HepG2 (cell line): ENCODE measurements at regions not wholly inside any gene's neighbourhood (a gene's known extent, or its start where the extent isn't known, plus 50 kb on each side); places are given as distances from the start of the nearest gene placed in this dataset.

Experiments
- CENPT ChIP-seq: sonication (generic); formaldehyde crosslinking; IDR thresholded peaks from 2 replicates; pipeline ENCODE4 v1.8.0; 2022; ENCODE audit warnings: low read depth, mild to moderate bottlenecking, moderate library complexity, missing genetic modification reagents
- CHD4 ChIP-seq: fragments of 200-600 bp; sonication (generic); IDR thresholded peaks from 2 replicates; pipeline ENCODE4 v1.7.0; 2017; ENCODE audit warnings: mild to moderate bottlenecking, low read length, borderline replicate concordance
- GLI4 ChIP-seq: sonication (generic); formaldehyde crosslinking; IDR thresholded peaks from 2 replicates; pipeline ENCODE4 v1.5.1; 2020; ENCODE audit warnings: missing genetic modification reagents, mild to moderate bottlenecking, moderate library complexity, borderline replicate concordance
- MIER3 ChIP-seq: IDR thresholded peaks from 2 replicates; pipeline ENCODE4 v1.6.1; 2016; ENCODE audit warnings: missing compliant biosample characterization, borderline replicate concordance
- MXD4 ChIP-seq: IDR thresholded peaks from 2 replicates; pipeline ENCODE4 v1.6.1; 2016; ENCODE audit warnings: mild to moderate bottlenecking, missing biosample characterization, missing genetic modification reagents
- PITX1 ChIP-seq: sonication (generic); formaldehyde crosslinking; IDR thresholded peaks from 2 replicates; pipeline ENCODE4 v1.5.1; 2020; ENCODE audit warnings: mild to moderate bottlenecking, missing genetic modification reagents
- ZEB1 ChIP-seq: IDR thresholded peaks from 2 replicates; pipeline ENCODE4 v1.6.1; 2012; ENCODE audit warnings: mild to moderate bottlenecking, low read depth, inconsistent platforms; ENCODE audit not compliant: insufficient replicate concordance
- ZNF24 ChIP-seq: fragments of 450-650 bp; IDR thresholded peaks from 2 replicates; pipeline ENCODE4 v1.6.1; 2017; ENCODE audit warnings: antibody characterized with exemption, mild to moderate bottlenecking
- ZNF264 ChIP-seq: sonication (generic); formaldehyde crosslinking; IDR thresholded peaks from 2 replicates; pipeline ENCODE4 v1.4.0; 2020; ENCODE audit warnings: missing genetic modification reagents
- ZNF556 ChIP-seq: sonication (generic); formaldehyde crosslinking; IDR thresholded peaks from 2 replicates; pipeline ENCODE4 v1.4.0; 2020; ENCODE audit warnings: mild to moderate bottlenecking, missing genetic modification reagents, borderline replicate concordance
- ZNF607 ChIP-seq: sonication (generic); formaldehyde crosslinking; IDR thresholded peaks from 2 replicates; pipeline ENCODE4 v1.5.1; 2020; ENCODE audit warnings: missing genetic modification reagents, mild to moderate bottlenecking, borderline replicate concordance
- ZSCAN25 ChIP-seq: sonication (generic); formaldehyde crosslinking; IDR thresholded peaks from 2 replicates; pipeline ENCODE4 v1.8.0; 2022; ENCODE audit warnings: mild to moderate bottlenecking, missing genetic modification reagents
- ZZZ3 ChIP-seq: sonication (generic); formaldehyde crosslinking; IDR thresholded peaks from 2 replicates; pipeline ENCODE4 v1.4.0; 2020; ENCODE audit warnings: missing genetic modification reagents, mild to moderate bottlenecking, borderline replicate concordance
- TF ChIP-seq, protein P1 (sequence below): IDR thresholded peaks from 2 replicates; pipeline ENCODE4 v1.6.1; 2016; ENCODE audit warnings: low read depth, missing genetic modification reagents, missing compliant biosample characterization
- TF ChIP-seq, protein P2 (sequence below): sonication (generic); formaldehyde crosslinking; IDR thresholded peaks from 2 replicates; pipeline ENCODE4 v1.4.0; 2020; ENCODE audit warnings: low read depth, mild to moderate bottlenecking, missing genetic modification reagents
- TF ChIP-seq, protein P3 (sequence below): sonication (generic); formaldehyde crosslinking; IDR thresholded peaks from 2 replicates; pipeline ENCODE4 v1.4.0; 2020; ENCODE audit warnings: missing genetic modification reagents, mild to moderate bottlenecking, borderline replicate concordance
- TF ChIP-seq, protein P4 (sequence below): sonication (generic); formaldehyde crosslinking; IDR thresholded peaks from 2 replicates; pipeline ENCODE4 v1.5.1; 2020; ENCODE audit warnings: missing genetic modification reagents, mild to moderate bottlenecking, borderline replicate concordance
- TF ChIP-seq, protein P5 (sequence below): fragments of 450-650 bp; IDR thresholded peaks from 2 replicates; pipeline ENCODE4 v1.6.1; 2017

DNA sequence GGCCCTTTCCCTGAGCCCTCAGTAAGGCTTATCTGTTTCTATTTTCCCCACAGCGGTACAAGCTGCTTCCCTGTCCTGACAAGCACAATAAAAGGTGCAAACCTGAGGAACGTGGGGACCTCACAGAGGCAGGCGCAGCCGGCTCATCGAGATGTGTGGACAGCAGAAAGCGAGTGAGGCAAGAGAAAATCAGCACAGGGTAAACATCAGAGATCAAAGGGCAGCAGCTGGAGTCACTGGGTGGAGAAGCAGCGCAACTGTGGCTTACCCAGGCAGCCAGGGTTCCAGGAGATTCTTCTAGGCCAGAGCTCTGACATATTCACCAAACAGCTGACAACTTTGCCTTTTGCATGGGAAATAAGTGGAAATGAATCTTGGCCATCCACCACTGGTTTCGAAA, 212.6 kb downstream of the WDR11 start (continued):
- TF ChIP-seq PITX1 (0 out of 2 replicates have a peak, but pooled peaks have one; percentile 46), ZNF24 (no peak), MXD4 (CRISPR knock-in tag) (no peak), ZEB1 (no peak), MIER3 (CRISPR knock-in tag) (0 out of 2 replicates have a peak, but pooled peaks have one; percentile 31), ZNF607 (no peak), ZNF264 (0 out of 2 replicates have a peak, but pooled peaks have one; percentile 38), ZSCAN25 (no peak), ZNF556 (CRISPR knock-in tag) (no peak), GLI4 (CRISPR knock-in tag) (no peak), CENPT (CRISPR knock-in tag) (no peak), CHD4 (no peak), ZZZ3 (CRISPR knock-in tag) (no peak)
- TF ChIP-seq, protein P1, sequence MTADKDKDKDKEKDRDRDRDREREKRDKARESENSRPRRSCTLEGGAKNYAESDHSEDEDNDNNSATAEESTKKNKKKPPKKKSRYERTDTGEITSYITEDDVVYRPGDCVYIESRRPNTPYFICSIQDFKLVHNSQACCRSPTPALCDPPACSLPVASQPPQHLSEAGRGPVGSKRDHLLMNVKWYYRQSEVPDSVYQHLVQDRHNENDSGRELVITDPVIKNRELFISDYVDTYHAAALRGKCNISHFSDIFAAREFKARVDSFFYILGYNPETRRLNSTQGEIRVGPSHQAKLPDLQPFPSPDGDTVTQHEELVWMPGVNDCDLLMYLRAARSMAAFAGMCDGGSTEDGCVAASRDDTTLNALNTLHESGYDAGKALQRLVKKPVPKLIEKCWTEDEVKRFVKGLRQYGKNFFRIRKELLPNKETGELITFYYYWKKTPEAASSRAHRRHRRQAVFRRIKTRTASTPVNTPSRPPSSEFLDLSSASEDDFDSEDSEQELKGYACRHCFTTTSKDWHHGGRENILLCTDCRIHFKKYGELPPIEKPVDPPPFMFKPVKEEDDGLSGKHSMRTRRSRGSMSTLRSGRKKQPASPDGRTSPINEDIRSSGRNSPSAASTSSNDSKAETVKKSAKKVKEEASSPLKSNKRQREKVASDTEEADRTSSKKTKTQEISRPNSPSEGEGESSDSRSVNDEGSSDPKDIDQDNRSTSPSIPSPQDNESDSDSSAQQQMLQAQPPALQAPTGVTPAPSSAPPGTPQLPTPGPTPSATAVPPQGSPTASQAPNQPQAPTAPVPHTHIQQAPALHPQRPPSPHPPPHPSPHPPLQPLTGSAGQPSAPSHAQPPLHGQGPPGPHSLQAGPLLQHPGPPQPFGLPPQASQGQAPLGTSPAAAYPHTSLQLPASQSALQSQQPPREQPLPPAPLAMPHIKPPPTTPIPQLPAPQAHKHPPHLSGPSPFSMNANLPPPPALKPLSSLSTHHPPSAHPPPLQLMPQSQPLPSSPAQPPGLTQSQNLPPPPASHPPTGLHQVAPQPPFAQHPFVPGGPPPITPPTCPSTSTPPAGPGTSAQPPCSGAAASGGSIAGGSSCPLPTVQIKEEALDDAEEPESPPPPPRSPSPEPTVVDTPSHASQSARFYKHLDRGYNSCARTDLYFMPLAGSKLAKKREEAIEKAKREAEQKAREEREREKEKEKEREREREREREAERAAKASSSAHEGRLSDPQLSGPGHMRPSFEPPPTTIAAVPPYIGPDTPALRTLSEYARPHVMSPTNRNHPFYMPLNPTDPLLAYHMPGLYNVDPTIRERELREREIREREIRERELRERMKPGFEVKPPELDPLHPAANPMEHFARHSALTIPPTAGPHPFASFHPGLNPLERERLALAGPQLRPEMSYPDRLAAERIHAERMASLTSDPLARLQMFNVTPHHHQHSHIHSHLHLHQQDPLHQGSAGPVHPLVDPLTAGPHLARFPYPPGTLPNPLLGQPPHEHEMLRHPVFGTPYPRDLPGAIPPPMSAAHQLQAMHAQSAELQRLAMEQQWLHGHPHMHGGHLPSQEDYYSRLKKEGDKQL (CRISPR knock-in tag) = peak; percentile 49; the same call in 1 of the 2 replicates
- TF ChIP-seq, protein P2, sequence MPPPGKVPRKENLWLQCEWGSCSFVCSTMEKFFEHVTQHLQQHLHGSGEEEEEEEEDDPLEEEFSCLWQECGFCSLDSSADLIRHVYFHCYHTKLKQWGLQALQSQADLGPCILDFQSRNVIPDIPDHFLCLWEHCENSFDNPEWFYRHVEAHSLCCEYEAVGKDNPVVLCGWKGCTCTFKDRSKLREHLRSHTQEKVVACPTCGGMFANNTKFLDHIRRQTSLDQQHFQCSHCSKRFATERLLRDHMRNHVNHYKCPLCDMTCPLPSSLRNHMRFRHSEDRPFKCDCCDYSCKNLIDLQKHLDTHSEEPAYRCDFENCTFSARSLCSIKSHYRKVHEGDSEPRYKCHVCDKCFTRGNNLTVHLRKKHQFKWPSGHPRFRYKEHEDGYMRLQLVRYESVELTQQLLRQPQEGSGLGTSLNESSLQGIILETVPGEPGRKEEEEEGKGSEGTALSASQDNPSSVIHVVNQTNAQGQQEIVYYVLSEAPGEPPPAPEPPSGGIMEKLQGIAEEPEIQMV = no peak
- TF ChIP-seq, protein P3, sequence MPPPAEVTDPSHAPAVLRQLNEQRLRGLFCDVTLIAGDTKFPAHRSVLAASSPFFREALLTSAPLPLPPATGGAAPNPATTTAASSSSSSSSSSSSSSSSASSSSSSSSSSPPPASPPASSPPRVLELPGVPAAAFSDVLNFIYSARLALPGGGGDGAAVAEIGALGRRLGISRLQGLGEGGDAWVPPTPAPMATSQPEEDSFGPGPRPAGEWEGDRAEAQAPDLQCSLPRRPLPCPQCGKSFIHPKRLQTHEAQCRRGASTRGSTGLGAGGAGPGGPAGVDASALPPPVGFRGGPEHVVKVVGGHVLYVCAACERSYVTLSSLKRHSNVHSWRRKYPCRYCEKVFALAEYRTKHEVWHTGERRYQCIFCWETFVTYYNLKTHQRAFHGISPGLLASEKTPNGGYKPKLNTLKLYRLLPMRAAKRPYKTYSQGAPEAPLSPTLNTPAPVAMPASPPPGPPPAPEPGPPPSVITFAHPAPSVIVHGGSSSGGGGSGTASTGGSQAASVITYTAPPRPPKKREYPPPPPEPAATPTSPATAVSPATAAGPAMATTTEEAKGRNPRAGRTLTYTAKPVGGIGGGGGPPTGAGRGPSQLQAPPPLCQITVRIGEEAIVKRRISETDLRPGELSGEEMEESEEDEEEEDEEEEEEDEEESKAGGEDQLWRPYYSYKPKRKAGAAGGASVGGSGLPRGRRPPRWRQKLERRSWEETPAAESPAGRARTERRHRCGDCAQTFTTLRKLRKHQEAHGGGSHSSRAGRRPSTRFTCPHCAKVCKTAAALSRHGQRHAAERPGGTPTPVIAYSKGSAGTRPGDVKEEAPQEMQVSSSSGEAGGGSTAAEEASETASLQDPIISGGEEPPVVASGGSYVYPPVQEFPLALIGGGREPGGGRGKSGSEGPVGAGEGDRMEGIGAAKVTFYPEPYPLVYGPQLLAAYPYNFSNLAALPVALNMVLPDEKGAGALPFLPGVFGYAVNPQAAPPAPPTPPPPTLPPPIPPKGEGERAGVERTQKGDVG (CRISPR knock-in tag) = no peak
- TF ChIP-seq, protein P4, sequence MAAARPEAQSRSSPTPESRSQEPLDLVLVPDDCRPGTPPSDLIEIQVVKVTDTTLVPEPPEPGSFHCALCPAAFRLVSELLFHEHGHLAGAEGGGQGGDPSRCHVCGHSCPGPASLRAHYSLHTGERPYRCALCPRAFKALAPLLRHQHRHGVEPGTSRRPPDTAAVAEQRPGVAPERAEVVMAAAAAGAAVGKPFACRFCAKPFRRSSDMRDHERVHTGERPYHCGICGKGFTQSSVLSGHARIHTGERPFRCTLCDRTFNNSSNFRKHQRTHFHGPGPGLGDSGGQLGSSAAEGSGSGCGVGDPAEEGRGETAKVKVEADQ (CRISPR knock-in tag) = no peak
- TF ChIP-seq, protein P5, sequence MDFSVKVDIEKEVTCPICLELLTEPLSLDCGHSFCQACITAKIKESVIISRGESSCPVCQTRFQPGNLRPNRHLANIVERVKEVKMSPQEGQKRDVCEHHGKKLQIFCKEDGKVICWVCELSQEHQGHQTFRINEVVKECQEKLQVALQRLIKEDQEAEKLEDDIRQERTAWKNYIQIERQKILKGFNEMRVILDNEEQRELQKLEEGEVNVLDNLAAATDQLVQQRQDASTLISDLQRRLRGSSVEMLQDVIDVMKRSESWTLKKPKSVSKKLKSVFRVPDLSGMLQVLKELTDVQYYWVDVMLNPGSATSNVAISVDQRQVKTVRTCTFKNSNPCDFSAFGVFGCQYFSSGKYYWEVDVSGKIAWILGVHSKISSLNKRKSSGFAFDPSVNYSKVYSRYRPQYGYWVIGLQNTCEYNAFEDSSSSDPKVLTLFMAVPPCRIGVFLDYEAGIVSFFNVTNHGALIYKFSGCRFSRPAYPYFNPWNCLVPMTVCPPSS = no peak
